ENCODE measurements at regions not wholly inside any gene's neighbourhood (a gene's known extent, or its start where the extent isn't known, plus 50 kb on each side); places are given as distances from the start of the nearest gene placed in this dataset.
A peak's percentile ranks its signal among the peaks of the same experiment; 100 is the strongest.

DNA sequence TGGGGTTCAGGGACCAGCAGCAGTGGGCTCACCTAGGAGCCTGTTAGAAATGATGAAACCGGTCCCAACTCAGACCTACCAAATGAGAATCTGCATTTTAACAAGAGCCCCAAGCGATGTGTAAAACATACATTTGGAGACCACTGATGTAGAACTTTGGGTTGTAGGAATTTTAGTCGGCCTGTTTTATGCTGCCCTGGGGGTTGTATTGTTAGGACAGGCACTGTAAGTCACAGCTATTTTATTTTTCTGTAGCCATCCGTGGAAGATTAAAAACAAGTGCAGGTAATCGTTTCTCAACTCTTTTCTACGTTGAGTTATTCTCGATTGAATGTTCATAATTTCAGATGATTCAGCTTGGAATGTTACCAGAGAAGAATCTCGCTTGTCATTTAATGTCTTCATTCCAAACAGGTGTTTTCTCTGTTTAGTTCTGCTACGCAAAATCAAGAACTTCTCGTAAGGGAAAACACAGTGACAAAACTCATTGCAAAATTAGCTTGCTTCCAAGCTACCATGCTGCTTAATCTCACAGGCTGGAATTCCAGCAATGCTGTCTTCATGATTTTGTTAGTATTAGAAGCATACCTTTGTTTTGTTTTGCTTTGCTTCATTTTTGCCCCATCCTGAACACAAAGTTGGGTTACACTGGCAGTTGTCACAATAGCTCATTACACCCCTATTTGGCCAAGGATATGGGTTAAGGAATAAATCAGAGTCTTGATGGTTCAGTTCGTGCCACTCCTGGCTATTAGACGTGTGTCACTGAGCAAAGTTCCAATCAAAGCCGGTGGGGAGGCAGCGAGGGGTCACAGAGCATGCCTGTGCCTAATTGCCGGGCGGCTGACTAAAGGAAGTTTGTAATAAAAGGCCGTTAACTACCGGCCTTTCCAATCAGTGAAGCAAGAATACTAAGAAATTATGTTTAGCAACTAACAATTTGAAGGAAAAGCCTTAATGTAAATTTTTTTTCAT, 676.9 kb downstream of the GATA3 start:
- no peak overlapping the region for H3K4me3 ChIP-seq (ENCODE audit: low read length)
- no peak for DNase-seq (ENCODE audit: low read depth, low spot score)

DNA sequence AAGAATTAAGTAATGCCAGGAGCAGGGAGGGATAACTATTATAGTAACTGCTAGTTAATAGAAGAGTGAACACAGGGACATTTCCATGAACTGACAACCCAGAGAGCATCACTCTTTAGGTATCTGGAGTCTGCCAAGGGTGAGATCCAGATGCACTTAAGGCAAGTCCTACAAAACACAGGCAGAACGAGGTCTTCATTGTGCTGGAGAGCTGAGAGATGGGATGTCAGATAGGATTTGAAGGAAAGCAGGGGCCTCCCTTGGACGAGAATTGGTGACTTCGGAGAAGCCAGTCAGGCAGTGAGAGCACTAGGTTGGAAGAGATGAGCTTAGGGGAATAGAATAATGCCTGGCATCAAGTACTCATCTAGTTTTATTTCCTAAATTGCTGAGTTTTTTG, 684.5 kb downstream of the GATA3 start:
- H3K4me3 ChIP-seq (ENCODE audit: low read length), result no peak overlapping the region
- DNase-seq (ENCODE audit: low read depth, low spot score), result no peak

DNA sequence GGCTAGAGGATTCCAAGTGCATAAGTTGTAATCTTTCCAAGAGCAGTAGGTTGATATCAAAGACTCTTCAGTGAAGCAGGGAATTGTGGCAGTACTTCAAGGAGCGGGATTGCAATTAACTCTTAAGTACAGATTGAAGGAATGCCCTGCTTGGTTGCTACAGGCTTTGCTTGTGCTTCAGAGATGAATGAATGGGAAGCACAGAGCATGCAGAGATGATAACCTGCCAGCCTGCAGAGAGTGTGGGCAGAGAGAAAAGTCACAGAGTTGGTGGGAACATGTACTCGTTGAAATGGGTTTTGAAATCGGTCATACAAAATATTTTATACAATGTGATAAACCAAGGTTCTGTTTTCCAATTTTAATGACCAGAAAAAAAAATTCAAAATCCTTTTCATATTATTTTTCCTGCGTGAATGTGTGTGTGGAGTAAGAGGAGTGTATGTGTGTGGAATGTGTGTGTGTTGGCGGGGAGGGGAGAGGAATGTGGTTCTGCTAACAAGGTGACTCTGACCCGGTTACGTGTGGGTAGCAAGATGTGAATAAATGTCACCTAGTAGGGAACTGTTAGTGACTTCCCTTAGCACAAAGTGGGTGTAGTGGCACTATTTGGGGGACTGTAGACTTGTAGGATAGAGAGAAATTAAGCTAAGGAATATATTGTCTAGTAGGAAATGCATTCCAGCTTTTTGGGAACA, 697.8 kb downstream of the GATA3 start:
- DNase-seq (ENCODE audit: low read depth, low spot score), result no peak
- no peak overlapping the region for H3K4me3 ChIP-seq (ENCODE audit: low read length)

DNA sequence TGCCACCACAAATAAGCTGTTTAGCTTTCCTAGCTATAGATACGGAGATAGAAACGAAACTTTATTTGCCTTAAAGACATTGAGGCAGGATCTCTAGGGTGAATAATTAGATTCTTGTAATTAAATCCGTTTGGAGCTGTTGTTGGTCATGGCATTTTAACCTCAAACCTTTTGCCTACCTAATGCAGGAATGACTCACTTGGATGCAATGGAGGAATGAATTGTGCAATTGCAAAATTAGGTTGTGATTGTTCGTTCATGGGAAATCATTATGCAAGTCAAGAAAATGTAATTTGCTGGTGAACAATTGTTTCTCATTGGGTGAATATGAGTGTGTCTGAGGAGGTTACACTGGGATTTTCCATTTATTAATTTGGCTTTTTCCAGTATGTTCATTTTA, 703.5 kb downstream of the GATA3 start:
- no peak for DNase-seq (ENCODE audit: low read depth, low spot score)
- no peak overlapping the region for H3K4me3 ChIP-seq (ENCODE audit: low read length)

DNA sequence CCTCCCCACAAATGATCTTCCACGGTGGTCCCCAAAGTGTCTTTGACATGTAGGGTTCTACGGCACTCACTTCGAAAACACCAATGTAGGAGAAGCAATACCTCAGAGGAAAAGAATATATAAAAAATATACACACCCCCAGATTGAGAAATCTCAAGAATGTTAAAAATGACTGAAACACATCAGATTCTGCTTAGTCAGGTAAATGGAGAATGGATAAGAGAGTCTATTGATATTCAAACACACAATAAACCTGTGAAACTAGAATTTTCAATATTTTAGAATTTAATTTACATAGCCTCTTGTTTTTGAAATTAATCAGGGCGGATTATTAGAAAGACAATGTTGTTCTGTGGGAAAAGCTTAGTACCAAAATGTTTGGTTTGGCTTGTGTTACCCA, 712.4 kb downstream of the GATA3 start:
- no peak for DNase-seq (ENCODE audit: low read depth, low spot score)

DNA sequence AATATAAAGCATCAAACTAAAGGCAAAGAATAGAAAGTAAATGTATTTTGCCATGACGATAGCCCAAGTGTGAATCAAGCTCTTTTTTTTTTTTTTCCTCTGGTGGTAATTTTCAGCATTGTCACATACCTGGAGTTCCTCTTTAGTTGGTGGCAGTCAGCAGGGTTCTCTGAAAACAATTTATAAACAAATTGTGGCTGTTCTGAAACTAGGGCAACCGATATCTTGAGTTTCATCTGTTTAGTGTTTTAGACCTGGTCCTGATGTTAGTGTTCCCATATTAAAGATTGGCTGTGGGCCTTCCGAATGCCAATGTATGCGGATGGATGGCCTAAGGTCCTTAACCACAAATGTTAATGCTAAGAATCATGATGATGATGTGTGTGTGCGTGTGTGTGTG, 713.1 kb downstream of the GATA3 start:
- H3K4me3 ChIP-seq (ENCODE audit: low read length), result no peak overlapping the region
- no peak for DNase-seq (ENCODE audit: low read depth, low spot score)

More for the DNA sequence above, 712.4 kb downstream of the GATA3 start:
- H3K4me3 ChIP-seq (ENCODE audit: low read length), result no peak overlapping the region

DNA sequence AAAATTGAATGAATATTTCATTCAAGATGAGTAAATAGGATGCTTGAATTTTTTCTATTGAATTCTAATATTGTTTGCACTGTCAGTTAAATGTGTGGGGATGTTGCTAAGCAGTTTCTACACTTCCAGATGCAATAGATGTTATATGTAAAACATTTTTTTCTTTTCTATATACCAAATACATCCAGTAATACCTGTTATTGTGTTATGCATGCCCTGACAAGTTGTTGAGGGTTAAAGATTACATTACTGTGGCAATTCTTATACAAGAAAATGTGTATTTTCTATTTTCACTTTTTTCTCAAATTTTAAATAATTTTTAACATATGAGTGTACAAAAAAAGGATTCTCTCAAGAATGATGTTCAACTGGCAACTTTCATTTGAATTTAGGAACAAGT, 713.9 kb downstream of the GATA3 start:
- H3K4me3 ChIP-seq (ENCODE audit: low read length), result no peak overlapping the region
- DNase-seq (ENCODE audit: low read depth, low spot score), result no peak

DNA sequence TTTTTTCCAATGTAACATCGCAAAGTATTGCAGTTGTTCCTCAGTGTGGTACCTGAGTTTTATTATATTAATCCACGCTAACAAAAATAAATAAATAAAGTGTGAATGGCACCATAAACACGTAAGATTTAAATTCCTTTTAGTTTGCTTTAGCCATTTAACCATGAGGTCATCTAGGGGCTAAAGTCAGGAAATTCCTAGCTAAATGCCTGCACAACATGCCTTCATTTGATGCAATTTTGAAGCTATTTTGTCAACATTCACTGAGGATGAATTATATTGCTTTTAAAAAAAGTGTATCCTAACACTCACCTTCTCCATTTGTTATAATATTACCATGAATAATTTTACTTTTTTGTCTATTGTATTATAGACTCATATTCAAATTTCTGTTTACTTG, 714.4 kb downstream of the GATA3 start:
- H3K4me3 ChIP-seq (ENCODE audit: low read length), result no peak overlapping the region
- no peak for DNase-seq (ENCODE audit: low read depth, low spot score)

DNA sequence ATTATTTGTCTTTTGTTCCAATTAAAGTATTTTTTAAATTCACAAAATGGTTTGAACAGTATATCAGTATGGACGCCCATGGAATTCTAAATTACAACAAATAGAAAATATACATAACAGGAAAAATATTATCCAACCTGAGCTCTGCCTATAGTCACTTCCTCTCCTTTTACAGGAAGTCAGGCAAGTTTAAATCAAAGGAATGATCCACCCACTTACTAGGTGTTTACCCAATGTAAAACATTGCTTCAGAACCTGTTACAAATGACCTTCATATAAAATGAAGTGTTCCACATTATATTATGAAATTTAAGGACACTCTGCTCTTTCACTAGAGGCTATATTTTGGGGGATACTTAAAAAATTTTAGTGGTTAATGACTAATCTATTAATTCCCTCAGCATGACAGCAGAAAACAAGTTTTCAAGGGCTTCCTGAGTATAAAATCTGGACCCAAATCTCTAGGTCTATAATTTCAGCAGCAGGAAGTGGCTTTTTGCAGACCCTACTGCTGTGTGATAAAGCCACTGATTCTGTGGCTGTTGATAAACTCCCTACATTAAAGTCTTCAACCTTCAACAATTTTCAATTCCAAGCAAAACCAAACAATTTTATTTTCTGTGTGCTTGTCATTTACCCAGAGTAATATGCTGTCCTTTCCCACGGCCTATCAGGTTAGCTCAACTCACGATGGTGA, 722.6 kb downstream of the GATA3 start:
- peak; percentile 3 for DNase-seq (ENCODE audit: low read depth, low spot score)
- no peak overlapping the region for H3K4me3 ChIP-seq (ENCODE audit: low read length)

DNA sequence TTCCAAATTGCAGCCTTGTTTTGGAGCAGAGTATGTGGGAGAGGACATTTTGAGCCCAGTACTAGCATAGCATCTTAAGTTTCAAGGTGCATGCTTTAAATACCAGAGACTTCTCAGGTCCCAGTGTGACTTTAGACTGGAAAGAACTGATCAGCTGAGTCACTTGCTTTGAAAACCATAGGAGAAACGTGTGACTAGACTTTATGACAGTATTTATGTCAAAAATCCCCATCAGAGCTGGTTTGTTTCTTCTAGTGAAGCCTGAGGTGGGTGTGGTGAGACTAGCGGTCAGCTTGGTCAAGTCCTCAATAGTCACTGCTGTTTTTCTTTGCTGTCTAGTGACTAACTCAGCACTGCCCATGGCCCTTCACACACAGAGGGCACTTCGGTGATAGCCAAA, 724.2 kb downstream of the GATA3 start:
- H3K4me3 ChIP-seq (ENCODE audit: low read length), result no peak overlapping the region
- DNase-seq (ENCODE audit: low read depth, low spot score), result no peak

DNA sequence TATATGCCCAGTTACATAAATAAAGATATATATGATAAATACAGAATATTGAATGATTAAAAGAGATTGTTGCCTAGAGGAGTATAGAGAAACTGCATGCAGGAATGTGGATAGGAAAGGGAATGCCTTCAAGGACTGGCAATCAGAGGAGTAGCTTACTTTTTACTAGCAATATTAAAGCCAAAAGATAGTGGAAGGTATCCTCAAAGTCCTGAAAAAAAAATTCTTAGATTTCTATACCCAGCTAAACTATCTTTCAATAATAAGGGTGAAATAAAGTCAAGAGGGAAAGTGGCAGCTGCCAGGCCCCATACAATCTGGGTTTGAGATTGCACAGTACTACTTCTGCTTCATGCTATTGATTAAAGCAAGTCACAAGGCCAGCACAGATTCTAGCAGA, 733.2 kb downstream of the GATA3 start:
- H3K4me3 ChIP-seq (ENCODE audit: low read length), result no peak overlapping the region
- no peak for DNase-seq (ENCODE audit: low read depth, low spot score)

DNA sequence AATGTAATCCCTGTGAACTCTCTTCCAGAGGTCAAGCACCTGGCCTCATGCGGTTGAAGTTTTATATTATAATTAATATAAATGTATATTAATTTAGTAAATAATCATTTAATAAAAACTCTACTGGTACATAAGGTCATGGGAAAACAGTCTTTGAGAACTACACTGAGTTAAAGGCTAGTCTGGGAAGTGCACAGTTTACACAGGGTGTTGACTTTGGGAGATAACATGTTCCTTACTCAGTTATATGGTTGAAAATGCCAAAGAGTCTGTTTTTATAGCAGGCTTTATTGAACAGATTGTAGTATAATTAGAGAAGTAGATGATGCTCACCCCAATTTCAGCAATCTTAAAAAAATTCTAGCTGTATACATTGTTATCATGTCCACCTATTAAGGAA, 735.9 kb downstream of the GATA3 start:
- no peak for DNase-seq (ENCODE audit: low read depth, low spot score)
- H3K4me3 ChIP-seq (ENCODE audit: low read length), result no peak overlapping the region

DNA sequence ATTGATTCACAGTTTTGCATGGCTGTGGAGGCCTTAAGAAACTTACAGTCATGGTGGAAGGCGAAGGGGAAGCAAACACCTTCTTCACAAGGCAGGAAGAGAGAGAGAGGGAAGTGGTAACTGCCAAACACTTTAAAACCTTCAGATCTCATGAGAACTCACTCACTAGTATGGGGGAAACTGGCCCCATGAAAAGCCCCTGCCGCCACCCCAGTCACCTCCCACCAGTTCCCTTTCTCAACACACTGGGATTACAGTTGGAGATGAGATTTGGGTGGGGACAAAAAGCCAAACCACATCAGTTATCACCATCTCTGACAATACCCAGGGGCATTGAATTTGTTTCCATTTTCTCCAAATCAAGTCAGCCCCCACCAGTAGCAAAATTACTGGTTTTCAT, 740.4 kb downstream of the GATA3 start:
- no peak for DNase-seq (ENCODE audit: low read depth, low spot score)
- H3K4me3 ChIP-seq (ENCODE audit: low read length), result no peak overlapping the region

DNA sequence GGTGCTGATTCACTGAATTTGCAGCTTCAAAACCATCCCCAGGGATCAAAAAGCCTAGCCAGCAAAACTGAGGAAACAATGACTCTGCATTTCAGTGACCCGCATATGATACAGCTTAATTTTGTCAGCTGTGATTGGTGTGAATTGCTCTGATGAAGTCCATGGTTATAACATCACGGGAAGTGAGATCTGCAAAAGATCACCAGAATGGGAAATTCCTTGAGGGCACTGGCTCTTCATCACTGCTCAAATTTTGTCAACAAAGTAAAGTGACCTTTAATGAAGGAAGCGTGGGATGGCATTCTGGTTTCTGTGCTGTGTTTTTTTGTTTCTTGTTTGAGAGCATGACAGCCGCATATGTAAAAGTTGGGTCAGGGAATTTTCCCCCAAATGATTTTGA, 745.9 kb downstream of the GATA3 start:
- DNase-seq (ENCODE audit: low read depth, low spot score), result no peak
- H3K4me3 ChIP-seq (ENCODE audit: low read length), result no peak overlapping the region

DNA sequence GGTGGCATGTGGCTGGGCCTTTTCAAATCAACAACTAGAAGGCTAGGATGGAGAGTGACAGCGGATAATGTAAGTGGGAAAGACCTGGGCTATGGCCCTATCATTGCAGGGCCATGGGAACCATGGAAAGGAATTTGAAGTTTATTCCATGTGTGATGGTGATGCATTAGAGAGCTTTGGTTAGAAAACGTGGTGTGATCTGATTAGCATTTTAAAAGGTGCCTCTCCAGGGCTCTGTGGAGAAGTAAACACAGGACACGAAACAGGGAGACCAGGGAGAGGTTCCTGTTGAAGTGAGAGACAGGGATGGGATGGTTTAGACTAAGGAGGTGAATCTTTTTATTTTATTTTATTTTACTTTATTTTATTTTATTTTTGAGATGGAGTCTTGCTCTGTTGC, 749.5 kb downstream of the GATA3 start:
- DNase-seq (ENCODE audit: low read depth, low spot score), result no peak
- H3K4me3 ChIP-seq (ENCODE audit: low read length), result no peak overlapping the region

DNA sequence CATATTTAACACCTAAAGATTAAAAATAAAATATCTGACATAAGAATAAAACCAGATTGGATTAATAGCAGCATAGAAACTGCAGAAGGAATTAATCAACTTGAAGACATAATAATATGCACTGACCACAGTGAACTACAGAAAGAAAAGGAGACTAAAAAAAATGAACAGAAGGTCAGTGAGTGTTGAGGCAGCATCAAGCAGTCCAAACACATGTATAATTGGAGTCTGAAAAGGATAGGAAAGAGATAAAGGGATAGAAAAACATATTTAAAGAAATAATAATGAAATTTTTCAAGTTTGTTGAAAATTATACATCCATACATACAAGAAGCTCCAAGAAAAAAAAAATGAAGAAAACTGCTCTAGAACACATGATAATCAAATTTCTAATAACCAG, 756.2 kb downstream of the GATA3 start:
- no peak overlapping the region for H3K4me3 ChIP-seq (ENCODE audit: low read length)
- DNase-seq (ENCODE audit: low read depth, low spot score), result no peak

DNA sequence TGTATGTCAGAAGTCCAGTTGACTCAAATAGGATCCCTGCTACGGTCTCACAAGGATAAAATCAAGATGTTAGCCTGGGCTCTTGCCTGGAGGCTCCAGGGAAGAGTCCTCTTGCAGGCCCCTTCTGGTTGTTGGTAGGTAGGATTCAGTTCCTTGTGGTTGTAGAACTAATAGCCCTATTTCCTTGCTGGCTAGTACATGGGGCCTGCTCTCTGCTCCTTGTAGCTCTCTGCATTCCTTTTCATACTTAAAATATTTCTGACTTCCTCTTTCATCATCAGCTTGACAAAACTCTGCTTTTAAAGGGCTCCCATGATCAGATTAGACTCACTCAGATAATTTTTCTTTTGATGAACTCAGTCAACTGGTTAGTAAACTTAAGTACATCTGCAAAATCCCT, 756.7 kb downstream of the GATA3 start:
- no peak overlapping the region for H3K4me3 ChIP-seq (ENCODE audit: low read length)
- DNase-seq (ENCODE audit: low read depth, low spot score), result no peak

DNA sequence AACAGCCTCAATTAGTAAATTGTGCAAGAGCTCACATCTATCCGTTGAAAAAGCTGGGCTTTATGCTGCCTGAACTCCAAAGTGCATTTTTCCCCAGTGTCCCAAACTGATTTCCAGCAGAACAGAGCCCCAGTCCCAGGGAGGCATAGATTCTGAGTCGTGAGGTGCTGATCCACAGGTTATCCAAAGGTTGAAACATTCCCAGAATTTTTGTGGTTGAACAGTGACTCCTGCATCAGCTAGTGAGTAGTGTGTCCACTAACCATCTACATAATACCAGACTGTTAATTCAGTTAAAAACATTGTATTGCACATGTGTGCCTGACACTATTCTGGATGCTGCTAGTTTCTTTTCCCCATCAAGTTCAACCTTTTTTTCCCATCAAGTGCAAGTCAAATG, 761.5 kb downstream of the GATA3 start:
- H3K4me3 ChIP-seq (ENCODE audit: low read length), result no peak overlapping the region
- no peak for DNase-seq (ENCODE audit: low read depth, low spot score)

DNA sequence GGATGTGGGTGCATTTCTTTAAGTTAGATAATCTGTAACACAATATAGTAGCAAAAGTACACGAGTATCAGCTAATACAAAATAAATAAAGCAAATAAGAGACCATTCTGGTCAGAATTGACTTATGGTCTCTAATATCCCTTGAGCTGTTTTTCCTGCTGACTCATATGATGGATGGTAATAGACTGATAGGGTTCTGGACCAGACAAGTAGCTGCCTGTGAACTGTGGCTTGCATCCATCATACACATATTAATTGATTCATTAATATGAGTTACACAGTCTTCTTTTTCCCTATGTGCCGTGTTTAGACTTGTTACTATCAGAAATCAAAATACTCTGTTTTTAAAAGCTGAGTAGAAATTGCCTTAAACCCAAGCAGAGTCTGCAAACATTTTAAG, 762.8 kb downstream of the GATA3 start:
- no peak for DNase-seq (ENCODE audit: low read depth, low spot score)
- H3K4me3 ChIP-seq (ENCODE audit: low read length), result no peak overlapping the region

DNA sequence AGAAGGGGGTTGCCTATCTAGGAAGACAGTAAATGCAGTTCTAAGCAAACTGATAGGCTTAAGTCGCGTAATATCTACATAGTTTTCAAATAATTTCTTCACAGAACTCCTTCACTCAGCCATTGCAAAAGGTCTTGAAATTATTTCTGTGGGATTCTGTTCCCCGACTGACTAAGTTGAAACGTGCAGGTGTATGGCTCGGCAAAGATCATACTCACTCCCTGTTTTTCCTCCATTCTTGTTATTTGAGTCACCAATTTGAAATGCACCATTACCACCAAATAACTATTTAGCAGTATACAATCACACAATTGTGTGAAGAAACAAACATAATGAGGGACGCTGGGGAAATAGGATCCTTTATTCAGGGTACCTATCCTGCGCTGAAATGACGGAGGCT, 771.1 kb downstream of the GATA3 start:
- no peak for DNase-seq (ENCODE audit: low read depth, low spot score)

More for the DNA sequence above, 771.1 kb downstream of the GATA3 start:
- H3K4me3 ChIP-seq (ENCODE audit: low read length), result no peak overlapping the region
